HepG2 (cell line): ENCODE measurements at regions not wholly inside any gene's neighbourhood (a gene's known extent, or its start where the extent isn't known, plus 50 kb on each side); places are given as distances from the start of the nearest gene placed in this dataset.

Experiments used
- CEBPB ChIP-seq: IDR thresholded peaks from 2 replicates; pipeline ENCODE4 v1.6.1; 2011; ENCODE audit warnings: low read depth, low read length, improper control_type of control experiment, borderline replicate concordance
- GATAD1 ChIP-seq: IDR thresholded peaks from 2 replicates; pipeline ENCODE4 v1.6.1; 2016; ENCODE audit warnings: missing genetic modification reagents, missing compliant biosample characterization
- KLF16 ChIP-seq, 2 experiments: sonication (generic) in 1 of 2; formaldehyde crosslinking in 1 of 2; IDR thresholded peaks; 2 replicates each; pipeline versions ENCODE4 v1.6.1 to v1.8.0; 2016 to 2023; ENCODE audit warnings: missing genetic modification reagents in 2 of 2, missing compliant biosample characterization in 1 of 2
- RFX5 ChIP-seq: IDR thresholded peaks from 2 replicates; pipeline ENCODE4 v1.6.1; 2011; ENCODE audit warnings: low read depth, low read length, improper control_type of control experiment
- SALL2 ChIP-seq: sonication (generic); formaldehyde crosslinking; IDR thresholded peaks from 2 replicates; pipeline ENCODE4 v1.8.1; 2023; ENCODE audit warnings: mild to moderate bottlenecking, missing genetic modification reagents, inconsistent platforms
- TAF15 ChIP-seq: fragments of 200-400 bp; formaldehyde crosslinking; IDR thresholded peaks from one replicate; pipeline ENCODE4 v1.6.1; 2018; ENCODE audit warnings: mild to moderate bottlenecking, low read depth, low read length; ENCODE audit not compliant: poor library complexity, severe bottlenecking
- ZNF414 ChIP-seq: sonication (generic); formaldehyde crosslinking; IDR thresholded peaks from 2 replicates; pipeline ENCODE4 v1.5.0; 2020; ENCODE audit warnings: missing genetic modification reagents
- ZNF580 ChIP-seq: IDR thresholded peaks from 2 replicates; pipeline ENCODE4 v1.6.1; 2016; ENCODE audit warnings: low read depth, borderline replicate concordance

- TF ChIP-seq RFX5: no peak
- TF ChIP-seq ZNF580 (CRISPR knock-in tag): no peak
- TF ChIP-seq GATAD1 (CRISPR knock-in tag): no peak
- no peak for TF ChIP-seq TAF15
- no peak for TF ChIP-seq ZNF414 (CRISPR knock-in tag)
- TF ChIP-seq KLF16 (CRISPR knock-in tag; IDR thresholded peaks at IDR 0.05): no peak
- no peak for TF ChIP-seq CEBPB
- TF ChIP-seq SALL2 (CRISPR knock-in tag): no peak
Measured at GRCh38 chr13:89279374-89279773, 1608.2 kb downstream of the SLITRK5 start.
